Pancreas (tissue), 10 donors: ENCODE measurements at regions not wholly inside any gene's neighbourhood (a gene's known extent, or its start where the extent isn't known, plus 50 kb on each side); places are given as distances from the start of the nearest gene placed in this dataset.
A peak's percentile ranks its signal among the peaks of the same experiment; 100 is the strongest.
"Not testable (repeated sequence)": the region's sequence is repeated elsewhere in the genome, so short reads cannot be mapped to it uniquely, and the experiment has no call there.

Experiments
- ATAC-seq, 4 donors: fragments of 200-7000 bp; cut with Tn5 transposase; one replicate each; pipeline versions ENCODE4 v1.8.0 to v1.9.1; 2020; ENCODE audit warnings: mild to moderate bottlenecking in 4 of 4, moderate library complexity in 4 of 4
- DNase-seq, 6 donors: peaks; one replicate each; pipeline ENCODE4 v3.0.0-alpha.2; 2020
- FAIRE-seq: peaks from 2 replicates; lab custom pipeline; 2012; peaks lifted over from hg19 to GRCh38; lab: Jason Lieb, UNC
- H3K27ac ChIP-seq, 4 donors: fragments of 200-600 bp; sonication (generic); 1 replicate in 3 of 4; 2 replicates in 1 of 4; pipeline versions ENCODE4 v1.5.0 to v1.8.0; 2020
- H3K27me3 ChIP-seq, 4 donors: fragments of 200-600 bp; one replicate each; pipeline ENCODE4 v1.8.0; 2021
- H3K36me3 ChIP-seq, 3 donors: fragments of 200-600 bp; sonication (generic) in 1 of 3; one replicate each; pipeline versions ENCODE4 v1.5.0 to v1.8.0; 2020 to 2021
- H3K4me1 ChIP-seq, 3 donors: fragments of 200-600 bp; one replicate each; pipeline ENCODE4 v1.8.0; 2021
- H3K4me3 ChIP-seq, 4 donors: fragments of 200-600 bp; sonication (generic) in 2 of 4; one replicate each; pipeline versions ENCODE4 v1.5.0 to v1.8.0; 2020 to 2021
- H3K9me3 ChIP-seq, 4 donors: fragments of 200-600 bp; one replicate each; pipeline ENCODE4 v1.8.0; 2021
- CTCF ChIP-seq, 4 donors: fragments of 200-600 bp; sonication (generic) in 3 of 4; IDR thresholded peaks; one replicate each; pipeline versions ENCODE4 v1.5.0 to v1.8.0; 2021; ENCODE audit warnings: antibody characterized with exemption in 4 of 4
- WGBS, 2 donors: extraction: QIAGEN DNeasy Blood & Tissue Kit; methylation state at CpG; one replicate each; pipeline ENCODE4 v1.1.7; 2013; 5-methylcytosine and 5-hydroxymethylcytosine counted together
- intact Hi-C, 3 donors: fragments of 100-400 bp; cut with DNase I; formaldehyde crosslinking; loops; one replicate each; pipeline versions ENCODE4 v1.11.1 to v1.14.2; 2022
- donor health status: healthy with polysubstance abuse.
- donor health status: DM: no; HTN: no; CAD: no; lungs with moderate emphysema.
- donor health status: DM: no; HTN: no; CAD: no.
- donor health status: control.
- donor health status: control.
- donor health status: Bipolar disorder and iron deficiency.
- donor health status: DM: yes; HTN: yes; CAD: no.
- donor health status: DM: no; HTN: no; CAD: no.
- donor health status: DM: no; HTN: no; CAD: no.
- donor health status: DM: yes; HTN: yes; CAD: no.

DNA sequence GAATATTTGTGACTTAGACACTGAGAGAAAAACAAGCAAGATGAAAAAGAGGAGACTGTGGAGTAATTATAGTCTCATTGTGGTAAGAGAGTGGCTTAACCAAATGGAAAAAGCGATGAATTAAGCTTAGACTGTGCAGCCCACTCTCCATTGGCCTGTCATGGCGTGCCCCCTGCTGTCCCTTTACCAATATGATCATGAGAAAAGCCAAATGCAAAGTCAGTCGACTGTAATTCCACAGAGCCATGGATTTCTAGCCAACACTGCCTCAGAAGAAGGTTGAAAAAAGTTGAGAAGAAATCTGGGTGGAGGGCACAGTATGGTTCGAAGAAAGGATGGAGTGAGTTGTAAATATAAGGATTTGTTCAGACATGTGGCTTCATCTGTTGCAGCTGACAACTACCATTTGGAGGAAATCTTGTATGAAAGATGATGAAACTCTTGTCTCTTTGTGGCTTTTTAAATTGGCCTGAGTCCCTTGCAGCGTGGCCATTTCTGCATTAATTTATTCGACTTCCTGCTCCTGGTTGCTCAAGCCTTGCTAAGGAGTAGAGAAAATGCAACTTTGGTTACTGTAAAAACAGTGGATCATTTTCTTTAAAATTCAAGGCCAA is 251.4 kb downstream of the DOK5 start:
- no peaks in the 10 kb centered on the region for H3K9me3 ChIP-seq
- WGBS, 2 donors, result 36 to 46% methylated on average over 6 of the region's 6 CpGs
- no peaks in the 10 kb centered on the region for H3K27me3 ChIP-seq
- no peak overlapping the region for H3K4me3 ChIP-seq
- H3K36me3 ChIP-seq, result no peaks in the 10 kb centered on the region
- H3K27ac ChIP-seq, result no peak overlapping the region
- TF ChIP-seq CTCF (IDR thresholded peaks at IDR 0.05), result peak in 3 of 4 donors; percentile 21 to 27 (median 26)
- intact Hi-C loops, result loop anchor here in 1 of 3 donors (5.0 kb wide), 1 partner anchor 44 kb away; no protein-coding TSS in a partner anchor
- ATAC-seq (peak; percentile 86 to 96 (median 94)), DNase-seq (peak in 4 of 6 donors; percentile 23 to 61 (median 38)), FAIRE-seq (no peak)
- no peaks in the 10 kb centered on the region for H3K4me1 ChIP-seq

DNA sequence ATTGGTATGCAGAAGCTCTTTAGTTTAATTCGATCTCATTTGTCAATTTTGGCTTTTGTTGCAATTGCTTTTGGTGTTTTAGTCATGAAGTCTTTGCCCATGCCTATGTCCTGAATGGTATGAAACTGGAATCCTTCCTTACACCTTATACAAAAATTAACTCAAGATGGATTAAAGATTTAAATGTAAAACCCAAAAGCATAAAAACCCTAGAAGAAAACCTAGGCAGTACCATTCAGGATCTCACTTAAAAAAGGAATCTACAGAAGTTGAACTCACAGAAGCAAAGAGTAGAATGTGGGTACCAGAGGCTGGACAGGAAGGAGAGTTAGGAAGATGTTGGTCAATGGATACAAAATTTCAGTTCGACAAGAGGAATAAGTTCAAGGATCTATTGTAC is 249.9 kb downstream of the DOK5 start:
- H3K27ac ChIP-seq, H3K36me3 ChIP-seq, H3K27me3 ChIP-seq, H3K9me3 ChIP-seq, H3K4me3 ChIP-seq, FAIRE-seq, H3K4me1 ChIP-seq, DNase-seq, ATAC-seq: not testable (repeated sequence)
- WGBS, 2 donors, result 74 to 87% methylated on average over 2 of the region's 2 CpGs
- intact Hi-C loops, result loop anchor here in 1 of 3 donors (5.0 kb wide), 1 partner anchor 43 kb away; no protein-coding TSS in a partner anchor

DNA sequence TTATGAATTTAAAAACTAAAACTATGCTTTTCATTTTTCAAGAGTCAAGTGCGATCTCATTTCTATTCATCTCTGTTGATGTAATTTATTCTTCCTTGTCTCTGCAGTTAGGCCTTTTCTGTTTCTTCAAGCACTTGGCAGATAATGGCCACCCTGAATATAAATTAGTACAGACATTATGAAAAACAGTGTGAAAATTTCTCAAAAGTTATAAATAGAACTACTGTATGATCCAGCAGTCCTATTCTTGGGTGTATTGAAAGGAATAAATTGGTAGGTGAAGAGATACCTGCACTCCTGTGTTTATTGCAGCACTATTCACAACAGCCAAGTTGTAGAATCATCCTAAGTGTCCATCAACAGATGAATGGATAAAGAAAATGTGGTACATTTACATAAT is 248.3 kb downstream of the DOK5 start:
- intact Hi-C loops, result no loop called here
- H3K36me3 ChIP-seq, result no peaks in the 10 kb centered on the region
- TF ChIP-seq CTCF (IDR thresholded peaks at IDR 0.05), result no peak
- DNase-seq (no peak), ATAC-seq (no peak), FAIRE-seq (no peak)
- H3K27ac ChIP-seq, result no peak overlapping the region
- no peak overlapping the region for H3K4me3 ChIP-seq
- no peaks in the 10 kb centered on the region for H3K9me3 ChIP-seq
- H3K4me1 ChIP-seq, result no peaks in the 10 kb centered on the region
- H3K27me3 ChIP-seq, result no peaks in the 10 kb centered on the region
- 97% methylated on average over 1 of the region's 1 CpG for WGBS, 2 donors

DNA sequence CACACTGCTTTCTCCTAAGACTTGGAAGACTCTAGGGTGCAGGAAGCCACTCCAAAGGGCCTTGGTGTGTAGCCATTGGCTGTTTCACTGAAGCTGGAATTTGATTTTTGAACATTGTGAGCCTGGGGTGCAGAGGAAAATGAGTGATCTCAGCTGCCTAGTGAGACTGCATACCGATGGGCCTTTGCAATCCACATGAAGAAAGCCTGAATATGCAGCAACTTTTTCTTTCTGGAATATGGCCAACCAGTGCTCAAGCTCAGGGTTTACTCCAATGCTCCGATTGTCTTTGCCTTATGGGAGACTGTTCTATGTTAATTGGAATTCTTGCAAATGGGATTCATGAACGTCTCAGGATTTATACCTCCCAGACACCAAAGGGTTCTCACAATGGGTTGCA is 242.6 kb downstream of the DOK5 start:
- no peaks in the 10 kb centered on the region for H3K27me3 ChIP-seq
- peak overlapping the region in 1 of 4 donors; percentile 39 for H3K27ac ChIP-seq
- no peak for DNase-seq
- TF ChIP-seq CTCF (IDR thresholded peaks at IDR 0.05), result no peak
- intact Hi-C loops, result no loop called here
- WGBS, 2 donors, result 80 to 81% methylated on average over 3 of the region's 3 CpGs
- no peaks in the 10 kb centered on the region for H3K36me3 ChIP-seq
- no peak for FAIRE-seq
- ATAC-seq, result no peak
- peaks cover 21 to 28% (median 28%) of the 10 kb centered on the region in 3 donors for H3K4me1 ChIP-seq
- no peaks in the 10 kb centered on the region for H3K9me3 ChIP-seq
- no peak overlapping the region for H3K4me3 ChIP-seq

DNA sequence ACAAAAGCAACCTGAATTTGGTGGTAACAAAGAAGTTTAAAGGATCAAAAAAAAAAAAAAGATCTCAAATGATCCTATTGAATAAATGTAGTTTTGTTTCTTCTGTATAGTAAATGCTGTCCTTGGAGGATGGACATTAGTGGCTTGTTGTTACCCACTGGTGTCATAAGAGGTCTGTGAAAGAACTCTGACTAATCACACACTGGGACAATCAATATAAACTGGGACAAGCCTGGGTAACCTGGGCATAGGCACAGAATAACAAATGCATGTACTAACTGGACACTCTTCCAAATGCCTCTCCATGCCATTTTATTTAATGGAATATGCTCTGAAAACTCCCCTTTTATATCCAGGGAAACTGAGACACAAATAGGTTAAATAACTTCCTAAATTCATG is 241.4 kb downstream of the DOK5 start:
- no peak for TF ChIP-seq CTCF (IDR thresholded peaks at IDR 0.05)
- Histone ChIP-seq H3K4me1 (peaks cover 21 to 28% (median 28%) of the 10 kb centered on the region in 3 donors), H3K27ac (peak overlapping the region; percentile 28 to 73 (median 44)), H3K4me3 (no peak overlapping the region), H3K27me3 (no peaks in the 10 kb centered on the region), H3K9me3 (no peaks in the 10 kb centered on the region), H3K36me3 (no peaks in the 10 kb centered on the region)
- intact Hi-C loops, result no loop called here
- DNase-seq (no peak), FAIRE-seq (no peak), ATAC-seq (peak; percentile 44 to 70 (median 62))
